AG04450 (cell line): ENCODE measurements at regions not wholly inside any gene's neighbourhood (a gene's known extent, or its start where the extent isn't known, plus 50 kb on each side); places are given as distances from the start of the nearest gene placed in this dataset.

Experiments
- CTCF ChIA-PET: fragments of 300-600, 350-600 bp; formaldehyde crosslinking; extraction: SDS; loops from one replicate; lab custom pipeline; 2022; ENCODE audit warnings: antibody characterized with exemption, inconsistent platforms; lab: Charles Lee
- POLR2A ChIA-PET: fragments of 350-600 bp; formaldehyde crosslinking; extraction: SDS; loops from one replicate; lab custom pipeline; 2021; ENCODE audit warnings: antibody characterized with exemption, inconsistent platforms; lab: Yijun Ruan, JAX
- DNase-seq: peaks from one replicate; pipeline ENCODE4 v3.0.0-alpha.2; 2011; ENCODE audit warnings: low read depth, low spot score
- H3K27ac ChIP-seq: one replicate; pipeline ENCODE4 v1.5.1; 2012; ENCODE audit warnings: low read depth, low read length, control low read depth
- H3K27me3 ChIP-seq: one replicate; pipeline ENCODE4 v1.6.0; 2012; ENCODE audit warnings: low read length; ENCODE audit not compliant: control insufficient read depth, insufficient read depth
- H3K4me3 ChIP-seq: 2 replicates; pipeline ENCODE4 v1.5.1; 2011; ENCODE audit warnings: mild to moderate bottlenecking, low read depth, low read length, control low read depth
- H3K9me3 ChIP-seq: 2 replicates; pipeline ENCODE4 v1.5.1; 2012; ENCODE audit warnings: low read length; ENCODE audit not compliant: control insufficient read depth, insufficient read depth
- TF ChIP-seq, protein P1 (sequence below): IDR thresholded peaks from 2 replicates; pipeline ENCODE4 v1.5.1; 2011; ENCODE audit warnings: low read depth, low read length, control low read depth, inconsistent platforms

DNA sequence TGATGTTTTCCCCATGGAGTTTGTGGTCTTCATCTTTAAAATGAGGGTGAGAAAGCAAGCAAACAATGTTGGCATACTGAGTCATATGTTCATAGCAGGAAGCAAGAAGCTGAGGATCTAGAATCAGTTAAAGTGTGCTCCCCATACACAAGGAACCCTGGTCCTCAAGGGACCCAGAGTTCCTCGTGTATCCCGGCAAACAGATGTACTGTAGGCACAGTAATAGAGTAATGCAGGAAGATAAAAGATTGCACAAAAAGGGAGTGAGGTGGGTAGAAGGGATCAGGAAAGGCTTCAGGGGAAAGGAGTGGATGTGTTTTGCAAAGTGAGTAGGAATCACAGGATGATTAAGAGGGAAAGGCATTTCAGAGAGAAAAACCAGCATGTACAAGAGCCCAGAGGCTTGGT, 412.3 kb upstream of the CDH11 start:
- no peak overlapping the region for H3K27ac ChIP-seq
- H3K4me3 ChIP-seq: no peak overlapping the region
- ChIA-PET POLR2A (no interaction called here), CTCF (no interaction called here)
- H3K27me3 ChIP-seq: peaks cover under 1% of the 10 kb centered on the region
- no peaks in the 10 kb centered on the region for H3K9me3 ChIP-seq
- no peak for DNase-seq
- TF ChIP-seq, protein P1, sequence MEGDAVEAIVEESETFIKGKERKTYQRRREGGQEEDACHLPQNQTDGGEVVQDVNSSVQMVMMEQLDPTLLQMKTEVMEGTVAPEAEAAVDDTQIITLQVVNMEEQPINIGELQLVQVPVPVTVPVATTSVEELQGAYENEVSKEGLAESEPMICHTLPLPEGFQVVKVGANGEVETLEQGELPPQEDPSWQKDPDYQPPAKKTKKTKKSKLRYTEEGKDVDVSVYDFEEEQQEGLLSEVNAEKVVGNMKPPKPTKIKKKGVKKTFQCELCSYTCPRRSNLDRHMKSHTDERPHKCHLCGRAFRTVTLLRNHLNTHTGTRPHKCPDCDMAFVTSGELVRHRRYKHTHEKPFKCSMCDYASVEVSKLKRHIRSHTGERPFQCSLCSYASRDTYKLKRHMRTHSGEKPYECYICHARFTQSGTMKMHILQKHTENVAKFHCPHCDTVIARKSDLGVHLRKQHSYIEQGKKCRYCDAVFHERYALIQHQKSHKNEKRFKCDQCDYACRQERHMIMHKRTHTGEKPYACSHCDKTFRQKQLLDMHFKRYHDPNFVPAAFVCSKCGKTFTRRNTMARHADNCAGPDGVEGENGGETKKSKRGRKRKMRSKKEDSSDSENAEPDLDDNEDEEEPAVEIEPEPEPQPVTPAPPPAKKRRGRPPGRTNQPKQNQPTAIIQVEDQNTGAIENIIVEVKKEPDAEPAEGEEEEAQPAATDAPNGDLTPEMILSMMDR: no peak

- peaks cover under 1% of the 10 kb centered on the region for H3K9me3 ChIP-seq
- no peak overlapping the region for H3K27ac ChIP-seq
- DNase-seq: no peak
- TF ChIP-seq, protein P1: no peak
- ChIA-PET POLR2A (no interaction called here), CTCF (no interaction called here)
- peaks cover 2% of the 10 kb centered on the region for H3K27me3 ChIP-seq
- no peak overlapping the region for H3K4me3 ChIP-seq
These were observed 411.0 kb upstream of the CDH11 start for GRCh38 chr16:65532846-65533245.

DNA sequence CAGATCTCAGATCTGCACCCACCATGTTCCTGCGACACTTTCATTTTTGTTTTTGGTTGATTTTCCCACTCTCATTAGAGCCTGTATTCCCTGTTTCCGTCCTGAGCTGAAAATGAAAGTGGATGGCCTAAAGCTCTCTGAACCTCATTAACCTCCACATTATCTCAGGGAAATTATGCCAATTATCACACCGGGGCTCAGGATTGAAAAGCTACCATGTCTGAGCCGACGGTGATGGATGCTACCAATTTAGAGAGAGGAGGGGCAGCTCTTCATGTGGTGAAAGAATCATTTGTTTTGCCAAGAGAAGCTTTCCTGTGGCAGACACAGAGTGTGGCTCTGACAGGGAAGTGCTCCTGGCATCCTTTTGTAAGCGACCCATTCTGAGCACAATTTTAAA, 410.4 kb upstream of the CDH11 start:
- TF ChIP-seq, protein P1: no peak
- H3K4me3 ChIP-seq: no peak overlapping the region

DNA sequence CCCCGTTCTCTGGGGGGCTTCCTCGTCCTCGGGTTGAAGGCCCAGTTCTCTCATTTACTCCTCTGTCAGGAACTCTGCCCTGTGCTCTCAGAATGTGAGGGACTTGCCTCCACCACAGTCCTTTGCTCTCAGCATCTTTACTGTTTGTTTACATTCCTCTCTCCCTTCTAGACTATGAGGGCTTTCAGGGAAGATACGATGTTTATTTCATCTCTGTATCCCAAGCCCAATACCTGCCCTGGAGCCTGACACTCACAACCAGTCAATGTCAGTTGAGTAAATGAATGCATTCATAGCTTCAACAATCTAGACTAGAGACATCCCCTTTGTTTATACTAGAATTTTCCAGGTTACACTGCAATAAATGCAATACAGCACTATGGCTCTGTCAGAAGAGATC, 409.6 kb upstream of the CDH11 start:
- no peak for DNase-seq
- TF ChIP-seq, protein P1: no peak

More for the DNA sequence above, 410.4 kb upstream of the CDH11 start:
- CTCF ChIA-PET: interaction anchor here (0.6 kb wide), 1 partner anchor 34 kb away, joined by 3 read pairs; no protein-coding TSS in a partner anchor
- POLR2A ChIA-PET: no interaction called here
- Histone ChIP-seq H3K27me3 (peaks cover 2% of the 10 kb centered on the region), H3K27ac (no peak overlapping the region), H3K9me3 (peaks cover 6% of the 10 kb centered on the region)
- DNase-seq: no peak

GRCh38 chr16:65525707-65526106, 403.8 kb upstream of the CDH11 start:
- Histone ChIP-seq H3K4me3 (no peak overlapping the region), H3K27me3 (peaks cover 4% of the 10 kb centered on the region), H3K9me3 (peaks cover 9% of the 10 kb centered on the region), H3K27ac (no peak overlapping the region)
- ChIA-PET CTCF (no interaction called here), POLR2A (interaction anchor here (1.7 kb wide), 1 partner anchor 403 kb away, joined by 5 read pairs; no protein-coding TSS in a partner anchor)
- no peak for DNase-seq
- TF ChIP-seq, protein P1: 0 out of 2 replicates have a peak, but pooled peaks have one; percentile 11

More for the DNA sequence above, 409.6 kb upstream of the CDH11 start:
- POLR2A ChIA-PET: no interaction called here
- H3K4me3 ChIP-seq: no peak overlapping the region
- H3K27me3 ChIP-seq: peaks cover 2% of the 10 kb centered on the region
- no peak overlapping the region for H3K27ac ChIP-seq
- peaks cover 9% of the 10 kb centered on the region for H3K9me3 ChIP-seq
- CTCF ChIA-PET: no interaction called here
